SW480 (cell line): ENCODE measurements at regions not wholly inside any gene's neighbourhood (a gene's known extent, or its start where the extent isn't known, plus 50 kb on each side); places are given as distances from the start of the nearest gene placed in this dataset.
A peak's percentile ranks its signal among the peaks of the same experiment; 100 is the strongest.

Experiments used
- DNase-seq: peaks from one replicate; pipeline ENCODE4 v3.0.0-alpha.2; 2016; ENCODE audit warnings: low spot score

DNA sequence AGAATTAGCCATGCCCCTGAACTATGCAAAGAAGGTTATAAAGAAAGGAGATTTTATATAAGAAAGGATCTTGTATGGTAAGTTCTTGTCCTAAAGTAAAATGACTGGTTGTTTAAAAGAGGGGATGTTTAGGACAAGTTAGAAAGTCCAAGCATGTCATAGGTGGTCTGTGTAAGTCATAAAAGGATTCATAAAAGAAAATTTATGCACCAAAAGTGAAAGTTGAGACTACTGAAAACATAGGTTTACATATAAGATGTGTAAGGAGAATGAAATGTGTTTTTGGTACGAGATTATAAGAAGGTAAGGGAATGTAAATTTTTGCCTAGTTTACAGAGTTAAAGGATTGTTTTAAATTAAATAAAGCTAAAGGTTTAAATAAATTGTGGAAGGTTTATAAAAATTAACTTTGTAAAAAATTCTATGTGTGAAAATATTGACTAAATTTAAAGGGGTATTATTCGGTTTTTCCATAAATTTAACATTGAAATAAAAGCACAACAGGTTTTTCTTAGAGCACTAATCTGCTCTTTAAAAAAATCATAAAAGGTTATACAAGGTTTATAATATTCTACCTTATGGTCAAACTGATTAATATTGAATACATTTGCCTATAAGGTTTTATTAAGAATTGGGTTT, 93.6 kb upstream of the UST start:
- no peak for DNase-seq

GRCh38 chr6:148657048-148657447, 89.8 kb upstream of the UST start:
- DNase-seq = no peak

DNA sequence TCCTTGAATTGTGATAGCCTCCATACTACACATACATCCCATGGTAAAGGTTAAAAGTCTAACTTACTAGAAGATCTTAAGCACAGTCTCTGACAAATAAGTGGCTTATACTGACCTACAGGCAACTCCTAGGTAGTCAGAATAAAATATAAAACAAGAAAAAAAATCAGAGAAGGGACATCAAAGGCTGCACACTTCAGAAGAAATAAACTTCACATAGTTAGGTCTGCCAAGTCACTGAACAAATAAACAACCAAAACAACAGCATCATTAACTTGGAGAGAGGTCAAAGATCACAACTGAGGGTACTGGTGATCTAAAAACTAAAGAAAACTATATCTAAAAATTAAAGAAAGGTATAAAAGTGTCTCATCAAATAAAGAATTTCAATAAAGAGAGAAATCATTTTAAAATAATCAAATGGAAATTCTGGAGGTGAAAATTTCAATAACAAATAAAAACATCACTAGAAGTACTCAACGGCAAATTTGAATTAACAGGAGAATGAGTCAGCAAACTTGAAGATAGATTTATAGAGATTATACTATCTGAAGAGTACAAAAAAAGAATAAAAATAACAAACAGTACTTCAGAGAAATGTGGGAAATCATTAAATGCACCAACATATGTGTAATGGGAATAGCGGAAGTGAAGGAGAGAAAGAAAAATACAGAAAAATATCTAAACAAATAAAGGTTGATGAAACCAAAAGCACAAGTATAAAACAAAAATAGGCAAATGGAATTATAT, 88.0 kb upstream of the UST start:
- DNase-seq = peak; percentile 9

- no peak for DNase-seq
These were observed 79.4 kb upstream of the UST start for GRCh38 chr6:148667395-148667794.

- no peak for DNase-seq
These were observed 75.7 kb upstream of the UST start for GRCh38 chr6:148671085-148671484.

DNA sequence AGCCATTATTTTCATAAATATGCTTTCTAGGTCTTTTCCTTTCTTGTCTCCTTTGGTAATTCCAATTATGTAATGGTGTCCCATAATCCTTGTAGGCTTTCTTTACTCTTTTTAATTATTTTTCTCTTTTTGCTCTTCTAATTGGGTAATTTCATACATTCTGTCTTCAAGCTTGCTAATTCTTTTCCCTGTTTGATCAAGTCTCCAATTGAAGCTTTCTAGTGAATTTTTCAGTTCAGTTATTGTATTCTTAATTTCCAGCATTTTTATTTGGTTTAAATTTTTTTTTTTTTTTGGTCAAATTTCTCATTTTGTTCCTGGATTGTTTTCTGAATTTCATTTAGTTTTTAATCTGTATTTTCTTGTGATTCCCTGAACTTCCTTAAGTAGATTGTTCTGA, 74.9 kb upstream of the UST start:
- no peak for DNase-seq

GRCh38 chr6:148674306-148674705, 72.5 kb upstream of the UST start:
- DNase-seq = no peak

DNA sequence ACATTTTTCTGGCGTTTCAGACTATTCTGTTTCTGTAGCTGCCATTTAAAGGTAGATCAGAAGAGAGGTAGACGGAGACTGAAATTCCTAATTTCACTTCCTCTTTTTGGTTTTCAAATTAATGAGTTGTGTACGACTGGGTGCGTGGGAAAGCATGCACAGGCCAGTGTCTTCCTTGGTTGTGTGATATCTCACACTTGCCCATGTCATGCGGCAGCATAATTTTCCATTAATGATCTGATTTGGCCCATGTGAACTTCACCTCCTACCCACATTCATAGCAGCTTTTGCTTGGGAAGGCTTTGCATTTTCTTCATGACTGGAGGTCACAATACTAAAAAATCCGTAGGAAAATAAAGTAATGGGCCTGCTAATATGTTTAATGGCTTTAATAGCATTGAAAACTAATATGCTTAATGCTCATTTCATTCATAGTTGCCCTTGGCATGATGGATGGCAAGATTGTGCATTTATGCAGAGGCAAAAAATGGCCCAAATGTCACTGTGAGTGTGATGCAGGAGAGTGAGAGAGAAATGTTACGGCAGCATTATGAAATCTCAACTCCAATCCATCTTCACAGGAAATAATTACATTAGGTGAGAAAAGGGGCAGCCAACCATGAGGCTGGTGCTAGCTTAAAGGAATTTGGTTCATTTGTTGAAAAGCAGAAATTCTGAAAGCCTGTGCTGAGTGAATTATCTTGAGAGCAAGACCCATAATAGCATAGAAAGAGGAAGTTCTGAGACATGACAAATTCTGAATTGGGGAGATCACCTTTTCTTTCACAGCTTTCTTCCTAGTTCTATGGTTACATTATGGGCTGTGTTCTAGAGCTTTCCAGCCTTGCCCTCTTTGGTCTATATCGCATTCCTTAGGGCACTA, 69.0 kb upstream of the UST start:
- no peak for DNase-seq

- no peak for DNase-seq
These were observed 68.1 kb upstream of the UST start for GRCh38 chr6:148678682-148679081.

- DNase-seq = no peak
These were observed 65.2 kb upstream of the UST start for GRCh38 chr6:148681666-148682065.

DNA sequence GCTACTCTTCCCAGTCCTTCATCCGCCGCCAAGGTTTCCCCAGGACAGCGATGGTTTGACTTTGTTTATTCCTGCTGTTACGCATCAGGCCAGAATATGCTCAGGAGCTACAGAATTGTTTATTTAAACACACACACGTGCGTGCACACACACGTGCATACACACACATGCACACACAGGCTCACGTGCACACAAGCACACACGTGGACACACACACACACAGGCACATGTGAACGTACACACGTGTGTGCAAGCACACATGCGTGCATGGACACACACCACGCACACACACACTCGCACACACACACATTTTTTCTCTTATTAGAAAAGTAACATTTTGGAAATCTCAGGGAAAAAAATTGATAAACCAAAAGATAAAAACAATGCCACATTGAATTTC, 64.6 kb upstream of the UST start:
- no peak for DNase-seq

- DNase-seq = no peak
These were observed 63.8 kb upstream of the UST start for GRCh38 chr6:148682990-148683389.

DNA sequence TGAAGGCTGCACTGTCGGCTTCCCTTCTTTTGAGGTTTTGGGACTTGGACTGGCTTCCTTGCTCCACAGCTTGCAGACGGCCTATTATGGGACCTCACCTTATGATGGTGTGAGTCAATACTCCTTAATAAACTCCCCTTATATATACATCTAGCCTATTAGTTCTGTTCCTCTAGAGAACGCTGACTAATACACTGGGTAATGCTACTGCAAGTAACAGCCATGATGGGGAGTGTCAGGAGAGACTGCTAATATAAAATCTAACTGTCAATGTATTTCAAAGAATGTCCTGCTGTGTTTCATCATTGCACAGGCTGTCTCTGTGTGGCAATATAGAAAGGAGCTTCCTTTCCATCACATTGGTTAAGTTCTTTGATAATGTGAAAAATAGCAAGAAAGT, 57.7 kb upstream of the UST start:
- no peak for DNase-seq

DNA sequence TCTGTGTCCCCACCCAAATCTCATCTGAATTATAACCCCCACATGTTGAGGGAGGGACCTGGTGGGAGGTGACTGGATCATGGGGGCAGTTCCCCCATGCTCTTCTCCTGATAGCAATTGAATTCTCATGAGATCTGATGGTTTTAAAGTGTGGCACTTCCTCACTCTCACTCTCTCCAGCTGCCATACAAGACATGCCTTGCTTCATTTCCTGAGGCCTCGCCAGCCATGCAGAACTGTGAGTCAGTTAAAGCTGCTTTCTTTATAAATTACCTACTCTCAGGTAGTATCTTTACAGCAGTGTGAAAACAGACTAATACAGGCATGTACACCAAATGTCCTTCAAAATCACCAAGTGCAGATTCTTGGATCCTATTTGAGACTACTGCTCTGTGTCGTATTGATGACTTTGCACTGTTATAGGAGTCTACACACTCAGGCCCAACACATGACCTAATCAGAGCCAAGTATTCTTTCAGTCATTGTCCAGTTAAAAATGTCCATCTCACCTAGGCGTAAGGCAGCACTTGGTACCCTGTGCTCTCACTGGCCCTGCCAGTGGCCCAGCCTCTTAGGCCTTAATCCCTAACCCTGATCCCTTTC, 52.8 kb upstream of the UST start:
- no peak for DNase-seq
